Neural cell (in vitro differentiated cells): ENCODE measurements at regions not wholly inside any gene's neighbourhood (a gene's known extent, or its start where the extent isn't known, plus 50 kb on each side); places are given as distances from the start of the nearest gene placed in this dataset.

Experiments
- H2AFZ ChIP-seq: fragments of 200-600, 300-800 bp; sonication (generic), shearing (Covaris generic); 2 replicates; pipeline ENCODE4 v1.6.0; 2014; ENCODE audit warnings: low read depth, mild to moderate bottlenecking, antibody characterized with exemption, low read length, moderate library complexity
- H3F3A ChIP-seq: fragments of 200-600 bp; shearing (Covaris generic); 2 replicates; pipeline ENCODE4 v1.6.1; 2016; ENCODE audit warnings: mild to moderate bottlenecking, moderate library complexity, mixed read lengths, antibody characterized with exemption, low read length; ENCODE audit not compliant: insufficient read depth, poor library complexity, severe bottlenecking
- H3K27ac ChIP-seq: fragments of 200-600, 300-800 bp; sonication (generic), shearing (Covaris generic); 2 replicates; pipeline ENCODE4 v1.5.1; 2014; ENCODE audit warnings: mild to moderate bottlenecking, low read length, moderate library complexity
- H3K27me3 ChIP-seq: fragments of 300-800, 200-600 bp; sonication (generic), shearing (Covaris generic); 2 replicates; pipeline ENCODE4 v1.6.0; 2014; ENCODE audit warnings: mild to moderate bottlenecking, low read depth, low read length, moderate library complexity; ENCODE audit not compliant: insufficient read depth
- H3K36me3 ChIP-seq: fragments of 300-800, 200-600 bp; sonication (generic), shearing (Covaris generic); 2 replicates; pipeline ENCODE4 v1.5.1; 2014; ENCODE audit warnings: mild to moderate bottlenecking, antibody characterized with exemption, low read length, moderate library complexity; ENCODE audit not compliant: insufficient read depth
- H3K4me2 ChIP-seq: fragments of 300-800, 200-600 bp; sonication (generic), shearing (Covaris generic); 2 replicates; pipeline ENCODE4 v1.6.0; 2014; ENCODE audit warnings: mild to moderate bottlenecking, low read length
- H3K4me3 ChIP-seq: fragments of 300-800, 200-600 bp; sonication (generic), shearing (Covaris generic); 2 replicates; pipeline ENCODE4 v1.5.1; 2014; ENCODE audit warnings: mild to moderate bottlenecking, low read length, moderate library complexity
- H3K79me2 ChIP-seq: fragments of 200-600 bp; shearing (Covaris generic); replicated peaks from 2 replicates; pipeline ENCODE4 v1.6.0; 2014; ENCODE audit warnings: mild to moderate bottlenecking, low read length, moderate library complexity; ENCODE audit not compliant: insufficient read depth
- H3K9ac ChIP-seq: fragments of 300-800, 200-600 bp; sonication (generic), shearing (Covaris generic); 2 replicates; pipeline ENCODE4 v1.6.1; 2016; ENCODE audit warnings: mild to moderate bottlenecking, low read length, mixed read lengths
- H3K9me2 ChIP-seq: fragments of 200-600 bp; shearing (Covaris generic); 2 replicates; pipeline ENCODE4 v1.6.1; 2016; ENCODE audit warnings: mild to moderate bottlenecking, low read length, mixed read lengths; ENCODE audit not compliant: insufficient read depth
- H3K9me3 ChIP-seq: fragments of 200-600, 300-800 bp; sonication (generic), shearing (Covaris generic); 2 replicates; pipeline ENCODE4 v1.6.1; 2016; ENCODE audit warnings: mild to moderate bottlenecking, mixed run types, low read length, moderate library complexity, mixed read lengths
- H4K20me1 ChIP-seq: fragments of 200-600 bp; shearing (Covaris generic); 2 replicates; pipeline ENCODE4 v1.6.1; 2016; ENCODE audit warnings: mild to moderate bottlenecking, mixed run types; ENCODE audit not compliant: insufficient read depth
- EP300 ChIP-seq: fragments of 450-650 bp; conservative IDR thresholded peaks from 2 replicates; pipeline ENCODE4 v1.6.1; 2014; ENCODE audit warnings: antibody characterized with exemption, mild to moderate bottlenecking, moderate library complexity; ENCODE audit not compliant: poor library complexity, severe bottlenecking
- EZH2 ChIP-seq: fragments of 200-600, 300-800 bp; shearing (Covaris generic), sonication (generic); IDR thresholded peaks from 2 replicates; pipeline ENCODE4 v1.6.1; 2014; ENCODE audit warnings: antibody characterized with exemption, low read length, borderline replicate concordance, mild to moderate bottlenecking; ENCODE audit not compliant: insufficient read depth, poor library complexity, severe bottlenecking
- MXI1 ChIP-seq: fragments of 450-650 bp; conservative IDR thresholded peaks from 2 replicates; pipeline ENCODE4 v1.6.1; 2014; ENCODE audit warnings: antibody characterized with exemption, mild to moderate bottlenecking; ENCODE audit not compliant: poor library complexity, severe bottlenecking
- POLR2AphosphoS5 ChIP-seq: IDR thresholded peaks from 2 replicates; pipeline ENCODE4 v1.6.1; 2012
- RAD21 ChIP-seq: fragments of 450-650 bp; conservative IDR thresholded peaks from 2 replicates; pipeline ENCODE4 v1.6.1; 2014; ENCODE audit warnings: antibody characterized with exemption, mild to moderate bottlenecking, moderate library complexity
- SMC3 ChIP-seq: fragments of 450-650 bp; conservative IDR thresholded peaks from 2 replicates; pipeline ENCODE4 v1.6.1; 2014; ENCODE audit warnings: antibody characterized with exemption, mild to moderate bottlenecking, moderate library complexity; ENCODE audit not compliant: poor library complexity
- TAF1 ChIP-seq: IDR thresholded peaks from 2 replicates; pipeline ENCODE4 v1.6.1; 2012; ENCODE audit warnings: low read depth
- TF ChIP-seq, protein P1 (sequence below): IDR thresholded peaks from 2 replicates; pipeline ENCODE4 v1.6.1; 2012; ENCODE audit warnings: borderline replicate concordance
- TF ChIP-seq, protein P2 (sequence below): fragments of 450-650 bp; IDR thresholded peaks from 2 replicates; pipeline ENCODE4 v1.5.1; 2014; ENCODE audit warnings: antibody characterized with exemption, mild to moderate bottlenecking, moderate library complexity; ENCODE audit not compliant: poor library complexity, severe bottlenecking

DNA sequence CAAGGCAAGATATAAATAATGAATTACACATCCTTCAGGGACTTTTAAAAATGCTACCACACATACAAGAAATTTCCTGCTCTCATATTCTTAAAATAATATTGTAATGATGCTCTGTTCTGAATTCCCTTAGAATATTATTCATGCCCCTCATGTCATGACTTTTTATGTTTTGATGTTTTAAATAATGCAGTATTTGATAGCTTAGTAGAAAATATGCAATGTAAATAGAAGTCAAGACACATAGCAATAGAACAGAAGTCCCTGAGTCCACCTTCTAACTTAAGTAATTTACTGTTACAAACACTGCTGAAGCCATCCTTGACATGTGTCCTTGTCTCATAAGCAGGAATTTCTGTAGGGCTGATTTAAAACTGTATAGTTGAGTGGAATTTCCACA lies 1071.2 kb upstream of the LCORL start:
- Histone ChIP-seq H3K79me2 (no peaks in the 10 kb centered on the region), H3F3A (no peaks in the 10 kb centered on the region), H2AFZ (no peak overlapping the region), H3K36me3 (no peaks in the 10 kb centered on the region), H3K9me2 (no peaks in the 10 kb centered on the region), H3K4me2 (no peak overlapping the region), H3K4me3 (no peak overlapping the region), H3K9ac (no peak overlapping the region), H4K20me1 (no peaks in the 10 kb centered on the region), H3K27me3 (no peaks in the 10 kb centered on the region), H3K9me3 (no peaks in the 10 kb centered on the region), H3K27ac (no peak overlapping the region)
- TF ChIP-seq RAD21 (no peak), POLR2AphosphoS5 (no peak), TAF1 (no peak), MXI1 (no peak), SMC3 (no peak), EP300 (no peak), EZH2 (no peak)
- TF ChIP-seq, protein P1, sequence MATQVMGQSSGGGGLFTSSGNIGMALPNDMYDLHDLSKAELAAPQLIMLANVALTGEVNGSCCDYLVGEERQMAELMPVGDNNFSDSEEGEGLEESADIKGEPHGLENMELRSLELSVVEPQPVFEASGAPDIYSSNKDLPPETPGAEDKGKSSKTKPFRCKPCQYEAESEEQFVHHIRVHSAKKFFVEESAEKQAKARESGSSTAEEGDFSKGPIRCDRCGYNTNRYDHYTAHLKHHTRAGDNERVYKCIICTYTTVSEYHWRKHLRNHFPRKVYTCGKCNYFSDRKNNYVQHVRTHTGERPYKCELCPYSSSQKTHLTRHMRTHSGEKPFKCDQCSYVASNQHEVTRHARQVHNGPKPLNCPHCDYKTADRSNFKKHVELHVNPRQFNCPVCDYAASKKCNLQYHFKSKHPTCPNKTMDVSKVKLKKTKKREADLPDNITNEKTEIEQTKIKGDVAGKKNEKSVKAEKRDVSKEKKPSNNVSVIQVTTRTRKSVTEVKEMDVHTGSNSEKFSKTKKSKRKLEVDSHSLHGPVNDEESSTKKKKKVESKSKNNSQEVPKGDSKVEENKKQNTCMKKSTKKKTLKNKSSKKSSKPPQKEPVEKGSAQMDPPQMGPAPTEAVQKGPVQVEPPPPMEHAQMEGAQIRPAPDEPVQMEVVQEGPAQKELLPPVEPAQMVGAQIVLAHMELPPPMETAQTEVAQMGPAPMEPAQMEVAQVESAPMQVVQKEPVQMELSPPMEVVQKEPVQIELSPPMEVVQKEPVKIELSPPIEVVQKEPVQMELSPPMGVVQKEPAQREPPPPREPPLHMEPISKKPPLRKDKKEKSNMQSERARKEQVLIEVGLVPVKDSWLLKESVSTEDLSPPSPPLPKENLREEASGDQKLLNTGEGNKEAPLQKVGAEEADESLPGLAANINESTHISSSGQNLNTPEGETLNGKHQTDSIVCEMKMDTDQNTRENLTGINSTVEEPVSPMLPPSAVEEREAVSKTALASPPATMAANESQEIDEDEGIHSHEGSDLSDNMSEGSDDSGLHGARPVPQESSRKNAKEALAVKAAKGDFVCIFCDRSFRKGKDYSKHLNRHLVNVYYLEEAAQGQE: no peak
- TF ChIP-seq, protein P2, sequence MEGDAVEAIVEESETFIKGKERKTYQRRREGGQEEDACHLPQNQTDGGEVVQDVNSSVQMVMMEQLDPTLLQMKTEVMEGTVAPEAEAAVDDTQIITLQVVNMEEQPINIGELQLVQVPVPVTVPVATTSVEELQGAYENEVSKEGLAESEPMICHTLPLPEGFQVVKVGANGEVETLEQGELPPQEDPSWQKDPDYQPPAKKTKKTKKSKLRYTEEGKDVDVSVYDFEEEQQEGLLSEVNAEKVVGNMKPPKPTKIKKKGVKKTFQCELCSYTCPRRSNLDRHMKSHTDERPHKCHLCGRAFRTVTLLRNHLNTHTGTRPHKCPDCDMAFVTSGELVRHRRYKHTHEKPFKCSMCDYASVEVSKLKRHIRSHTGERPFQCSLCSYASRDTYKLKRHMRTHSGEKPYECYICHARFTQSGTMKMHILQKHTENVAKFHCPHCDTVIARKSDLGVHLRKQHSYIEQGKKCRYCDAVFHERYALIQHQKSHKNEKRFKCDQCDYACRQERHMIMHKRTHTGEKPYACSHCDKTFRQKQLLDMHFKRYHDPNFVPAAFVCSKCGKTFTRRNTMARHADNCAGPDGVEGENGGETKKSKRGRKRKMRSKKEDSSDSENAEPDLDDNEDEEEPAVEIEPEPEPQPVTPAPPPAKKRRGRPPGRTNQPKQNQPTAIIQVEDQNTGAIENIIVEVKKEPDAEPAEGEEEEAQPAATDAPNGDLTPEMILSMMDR: no peak

GRCh38 chr4:19074036-19074435 lies 1052.5 kb upstream of the LCORL start:
- H3K9ac ChIP-seq: no peak overlapping the region

GRCh38 chr4:19063662-19064061 lies 1042.1 kb upstream of the LCORL start:
- Histone ChIP-seq H3K4me3 (no peak overlapping the region), H3K9me2 (no peaks in the 10 kb centered on the region), H3K4me2 (no peak overlapping the region), H3F3A (no peaks in the 10 kb centered on the region), H3K9ac (no peak overlapping the region), H3K27me3 (no peaks in the 10 kb centered on the region), H3K79me2 (no peaks in the 10 kb centered on the region), H2AFZ (no peak overlapping the region), H3K36me3 (no peaks in the 10 kb centered on the region), H4K20me1 (no peaks in the 10 kb centered on the region), H3K27ac (no peak overlapping the region), H3K9me3 (no peaks in the 10 kb centered on the region)
- TF ChIP-seq, protein P1: no peak
- TF ChIP-seq MXI1: no peak
- TF ChIP-seq EZH2: no peak
- TF ChIP-seq SMC3: no peak
- no peak for TF ChIP-seq TAF1
- no peak for TF ChIP-seq POLR2AphosphoS5
- TF ChIP-seq EP300: no peak
- TF ChIP-seq, protein P2: no peak
- TF ChIP-seq RAD21: no peak

More at GRCh38 chr4:19074036-19074435, 1052.5 kb upstream of the LCORL start:
- H3K9me3 ChIP-seq: no peaks in the 10 kb centered on the region
- H3K4me2 ChIP-seq: no peak overlapping the region
- H3K4me3 ChIP-seq: no peak overlapping the region
- H2AFZ ChIP-seq: no peak overlapping the region
- H3F3A ChIP-seq: no peaks in the 10 kb centered on the region
- H3K36me3 ChIP-seq: no peaks in the 10 kb centered on the region
- no peaks in the 10 kb centered on the region for H3K9me2 ChIP-seq
- no peaks in the 10 kb centered on the region for H3K79me2 ChIP-seq
- no peaks in the 10 kb centered on the region for H3K27me3 ChIP-seq
- H4K20me1 ChIP-seq: no peaks in the 10 kb centered on the region
- TF ChIP-seq EZH2 (no peak), RAD21 (no peak), EP300 (no peak), SMC3 (no peak), POLR2AphosphoS5 (no peak)
- no peak overlapping the region for H3K27ac ChIP-seq
